CD4-positive, alpha-beta T cell treated with Interleukin-21 for 1 hour (primary cell): ENCODE measurements at regions not wholly inside any gene's neighbourhood (a gene's known extent, or its start where the extent isn't known, plus 50 kb on each side); places are given as distances from the start of the nearest gene placed in this dataset.

Experiments
- DNase-seq: peaks from one replicate; pipeline ENCODE4 v3.0.0-alpha.2; 2020

GRCh38 chr13:39245688-39246087, 207.4 kb downstream of the NHLRC3 start:
- DNase-seq: no peak

- no peak for DNase-seq
These were observed 211.7 kb downstream of the NHLRC3 start for GRCh38 chr13:39249982-39250381.

- no peak for DNase-seq
These were observed 212.2 kb downstream of the NHLRC3 start for GRCh38 chr13:39250440-39250839.

- no peak for DNase-seq
These were observed 213.1 kb downstream of the NHLRC3 start for GRCh38 chr13:39251340-39251739.

- DNase-seq: no peak
These were observed 215.5 kb downstream of the NHLRC3 start for GRCh38 chr13:39253774-39254173.

- DNase-seq: no peak
These were observed 216.3 kb downstream of the NHLRC3 start for GRCh38 chr13:39254601-39255000.

- DNase-seq: no peak
These were observed 219.4 kb downstream of the NHLRC3 start for GRCh38 chr13:39257642-39258041.

GRCh38 chr13:39259371-39260140, 221.3 kb downstream of the NHLRC3 start:
- peak; percentile 11 for DNase-seq

GRCh38 chr13:39263033-39263432, 224.8 kb downstream of the NHLRC3 start:
- peak; percentile 21 for DNase-seq

GRCh38 chr13:39263531-39263930, 225.3 kb downstream of the NHLRC3 start:
- no peak for DNase-seq

- DNase-seq: no peak
These were observed 228.2 kb downstream of the NHLRC3 start for GRCh38 chr13:39266426-39266825.

- DNase-seq: no peak
These were observed 230.1 kb downstream of the NHLRC3 start for GRCh38 chr13:39268398-39268797.

GRCh38 chr13:39269004-39269403, 230.7 kb downstream of the NHLRC3 start:
- no peak for DNase-seq

- DNase-seq: no peak
These were observed 231.2 kb downstream of the NHLRC3 start for GRCh38 chr13:39269411-39269810.

- DNase-seq: no peak
These were observed 234.7 kb downstream of the NHLRC3 start for GRCh38 chr13:39272994-39273393.

GRCh38 chr13:39273953-39274738, 235.9 kb downstream of the NHLRC3 start:
- DNase-seq: no peak

GRCh38 chr13:39274739-39275325, 236.6 kb downstream of the NHLRC3 start:
- DNase-seq: no peak

GRCh38 chr13:39279077-39279476, 240.8 kb downstream of the NHLRC3 start:
- no peak for DNase-seq

- no peak for DNase-seq
These were observed 243.4 kb downstream of the NHLRC3 start for GRCh38 chr13:39281539-39282150.

- no peak for DNase-seq
These were observed 244.2 kb downstream of the NHLRC3 start for GRCh38 chr13:39282400-39282972.

GRCh38 chr13:39283072-39283471, 244.8 kb downstream of the NHLRC3 start:
- DNase-seq: no peak

- no peak for DNase-seq
These were observed 246.6 kb downstream of the NHLRC3 start for GRCh38 chr13:39284801-39285388.
